ENCODE measurements at regions not wholly inside any gene's neighbourhood (a gene's known extent, or its start where the extent isn't known, plus 50 kb on each side); places are given as distances from the start of the nearest gene placed in this dataset.

DNA sequence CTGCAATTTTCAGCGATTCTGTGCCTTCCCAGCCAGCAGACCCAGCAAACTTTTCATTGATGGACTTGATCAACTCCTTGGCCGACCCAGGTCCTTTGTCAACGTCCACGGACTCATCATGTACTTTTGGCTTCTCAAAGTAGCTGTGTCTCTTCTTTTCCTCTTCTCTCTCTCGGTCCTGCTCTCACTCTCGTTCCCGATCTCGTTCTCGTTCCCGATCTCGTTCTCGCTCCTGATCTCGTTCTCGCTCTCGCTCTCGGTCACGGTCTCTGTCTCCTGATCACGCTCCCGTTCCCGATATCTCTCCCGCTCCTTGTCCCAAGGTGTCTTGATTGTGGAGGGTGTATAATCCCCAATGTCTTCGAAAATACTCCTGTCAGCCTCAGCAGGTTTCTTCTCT, 219.5 kb upstream of the FANCL start:
- TF ChIP-seq, protein P1, sequence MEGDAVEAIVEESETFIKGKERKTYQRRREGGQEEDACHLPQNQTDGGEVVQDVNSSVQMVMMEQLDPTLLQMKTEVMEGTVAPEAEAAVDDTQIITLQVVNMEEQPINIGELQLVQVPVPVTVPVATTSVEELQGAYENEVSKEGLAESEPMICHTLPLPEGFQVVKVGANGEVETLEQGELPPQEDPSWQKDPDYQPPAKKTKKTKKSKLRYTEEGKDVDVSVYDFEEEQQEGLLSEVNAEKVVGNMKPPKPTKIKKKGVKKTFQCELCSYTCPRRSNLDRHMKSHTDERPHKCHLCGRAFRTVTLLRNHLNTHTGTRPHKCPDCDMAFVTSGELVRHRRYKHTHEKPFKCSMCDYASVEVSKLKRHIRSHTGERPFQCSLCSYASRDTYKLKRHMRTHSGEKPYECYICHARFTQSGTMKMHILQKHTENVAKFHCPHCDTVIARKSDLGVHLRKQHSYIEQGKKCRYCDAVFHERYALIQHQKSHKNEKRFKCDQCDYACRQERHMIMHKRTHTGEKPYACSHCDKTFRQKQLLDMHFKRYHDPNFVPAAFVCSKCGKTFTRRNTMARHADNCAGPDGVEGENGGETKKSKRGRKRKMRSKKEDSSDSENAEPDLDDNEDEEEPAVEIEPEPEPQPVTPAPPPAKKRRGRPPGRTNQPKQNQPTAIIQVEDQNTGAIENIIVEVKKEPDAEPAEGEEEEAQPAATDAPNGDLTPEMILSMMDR (IDR thresholded peaks at IDR 0.05), result no peak
- no peak for TF ChIP-seq FOSB (CRISPR knock-in tag; IDR thresholded peaks at IDR 0.05)
- TF ChIP-seq BHLHE40 (IDR thresholded peaks at IDR 0.05; ENCODE audit: low read depth, low read length), result no peak
- TF ChIP-seq ESRRA (IDR thresholded peaks at IDR 0.05; ENCODE audit: borderline replicate concordance, low read length), result no peak
- no peak for TF ChIP-seq EP300 (IDR thresholded peaks at IDR 0.05)

Measured in A549 (cell line).